ENCODE measurements at regions not wholly inside any gene's neighbourhood (a gene's known extent, or its start where the extent isn't known, plus 50 kb on each side); places are given as distances from the start of the nearest gene placed in this dataset.

DNA sequence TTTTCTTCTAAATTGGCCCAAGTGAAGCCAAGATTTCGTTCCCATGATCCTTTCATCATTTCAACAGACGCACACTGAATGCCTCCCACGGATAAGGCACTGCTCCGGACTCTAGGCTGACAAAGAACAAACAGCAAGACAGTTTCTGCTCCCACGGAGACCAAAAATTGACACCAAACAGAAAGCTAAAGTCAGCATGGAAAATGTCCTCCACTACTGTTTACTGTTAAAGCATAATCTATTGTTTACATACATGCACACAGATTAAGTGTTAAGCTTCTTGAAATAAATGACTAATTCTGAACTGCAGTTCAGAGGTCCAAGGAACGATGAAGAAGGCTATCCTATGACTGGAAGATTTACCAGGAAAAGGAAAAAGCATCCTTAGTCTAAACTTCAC, 199.6 kb downstream of the AASDH start:
- TF ChIP-seq, protein P1, sequence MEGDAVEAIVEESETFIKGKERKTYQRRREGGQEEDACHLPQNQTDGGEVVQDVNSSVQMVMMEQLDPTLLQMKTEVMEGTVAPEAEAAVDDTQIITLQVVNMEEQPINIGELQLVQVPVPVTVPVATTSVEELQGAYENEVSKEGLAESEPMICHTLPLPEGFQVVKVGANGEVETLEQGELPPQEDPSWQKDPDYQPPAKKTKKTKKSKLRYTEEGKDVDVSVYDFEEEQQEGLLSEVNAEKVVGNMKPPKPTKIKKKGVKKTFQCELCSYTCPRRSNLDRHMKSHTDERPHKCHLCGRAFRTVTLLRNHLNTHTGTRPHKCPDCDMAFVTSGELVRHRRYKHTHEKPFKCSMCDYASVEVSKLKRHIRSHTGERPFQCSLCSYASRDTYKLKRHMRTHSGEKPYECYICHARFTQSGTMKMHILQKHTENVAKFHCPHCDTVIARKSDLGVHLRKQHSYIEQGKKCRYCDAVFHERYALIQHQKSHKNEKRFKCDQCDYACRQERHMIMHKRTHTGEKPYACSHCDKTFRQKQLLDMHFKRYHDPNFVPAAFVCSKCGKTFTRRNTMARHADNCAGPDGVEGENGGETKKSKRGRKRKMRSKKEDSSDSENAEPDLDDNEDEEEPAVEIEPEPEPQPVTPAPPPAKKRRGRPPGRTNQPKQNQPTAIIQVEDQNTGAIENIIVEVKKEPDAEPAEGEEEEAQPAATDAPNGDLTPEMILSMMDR (IDR thresholded peaks at IDR 0.05), result no peak
- TF ChIP-seq EZH2phosphoT487 (IDR thresholded peaks at IDR 0.05), result no peak
